Activated CD4-positive, alpha-beta T cell treated with anti-CD3 and anti-CD28 coated beads, Interleukin-2, amount 50 U/mL, for 48 hours (primary cell): ENCODE measurements at regions not wholly inside any gene's neighbourhood (a gene's known extent, or its start where the extent isn't known, plus 50 kb on each side); places are given as distances from the start of the nearest gene placed in this dataset.

ENCODE experiments used
- DNase-seq, 2 experiments: peaks; one replicate each; pipeline ENCODE4 v3.0.0-alpha.2; 2020

GRCh38 chr10:2980791-2981360, 86.5 kb upstream of the PFKP start:
- no peak for DNase-seq

- no peak for DNase-seq
These were observed 87.2 kb upstream of the PFKP start for GRCh38 chr10:2980116-2980515.

GRCh38 chr10:2979306-2979705, 88.0 kb upstream of the PFKP start:
- no peak for DNase-seq

- DNase-seq = no peak
These were observed 88.6 kb upstream of the PFKP start for GRCh38 chr10:2978574-2979273.

GRCh38 chr10:2978111-2978510, 89.2 kb upstream of the PFKP start:
- no peak for DNase-seq

- DNase-seq = no peak
These were observed 92.7 kb upstream of the PFKP start for GRCh38 chr10:2974503-2975207.

GRCh38 chr10:2974083-2974482, 93.3 kb upstream of the PFKP start:
- no peak for DNase-seq

- no peak for DNase-seq
These were observed 94.5 kb upstream of the PFKP start for GRCh38 chr10:2972810-2973209.

- no peak for DNase-seq
These were observed 95.1 kb upstream of the PFKP start for GRCh38 chr10:2972216-2972615.

- DNase-seq = no peak
These were observed 97.0 kb upstream of the PFKP start for GRCh38 chr10:2970190-2970823.

- DNase-seq = no peak
These were observed 98.8 kb upstream of the PFKP start for GRCh38 chr10:2968401-2969058.

GRCh38 chr10:2966134-2966533, 101.2 kb upstream of the PFKP start:
- DNase-seq = no peak

GRCh38 chr10:2964632-2965296, 102.6 kb upstream of the PFKP start:
- no peak for DNase-seq

- no peak for DNase-seq
These were observed 103.3 kb upstream of the PFKP start for GRCh38 chr10:2963889-2964631.

GRCh38 chr10:2962194-2962593, 105.2 kb upstream of the PFKP start:
- no peak for DNase-seq

GRCh38 chr10:2958659-2959058, 108.7 kb upstream of the PFKP start:
- no peak for DNase-seq

GRCh38 chr10:2957785-2958184, 109.6 kb upstream of the PFKP start:
- DNase-seq = no peak

GRCh38 chr10:2955064-2955463, 112.3 kb upstream of the PFKP start:
- DNase-seq = no peak

GRCh38 chr10:2953495-2953894, 113.9 kb upstream of the PFKP start:
- no peak for DNase-seq

GRCh38 chr10:2951235-2951835, 116.0 kb upstream of the PFKP start:
- no peak for DNase-seq

GRCh38 chr10:2950546-2950945, 116.8 kb upstream of the PFKP start:
- DNase-seq = no peak

- peak; percentile 65 to 74 for DNase-seq
These were observed 117.4 kb upstream of the PFKP start for GRCh38 chr10:2949948-2950354.
